Breast epithelium (tissue), 3 donors: ENCODE measurements at regions not wholly inside any gene's neighbourhood (a gene's known extent, or its start where the extent isn't known, plus 50 kb on each side); places are given as distances from the start of the nearest gene placed in this dataset.

Source experiments
- CTCF ChIP-seq, 3 donors: fragments of 450-650 bp; IDR thresholded peaks; one replicate each; pipeline ENCODE4 v1.5.1; 2016 to 2017; ENCODE audit warnings: antibody characterized with exemption in 3 of 3, mild to moderate bottlenecking in 3 of 3, moderate library complexity in 3 of 3
- POLR2A ChIP-seq: fragments of 450-650 bp; IDR thresholded peaks from one replicate; pipeline ENCODE4 v1.6.1; 2016; ENCODE audit warnings: antibody characterized with exemption, mild to moderate bottlenecking, moderate library complexity

- TF ChIP-seq POLR2A = no peak
- TF ChIP-seq CTCF (IDR thresholded peaks at IDR 0.05) = no peak
Measured at GRCh38 chr10:8527773-8528172, 473.3 kb downstream of the GATA3 start.
